ENCODE measurements at regions not wholly inside any gene's neighbourhood (a gene's known extent, or its start where the extent isn't known, plus 50 kb on each side); places are given as distances from the start of the nearest gene placed in this dataset.

DNA sequence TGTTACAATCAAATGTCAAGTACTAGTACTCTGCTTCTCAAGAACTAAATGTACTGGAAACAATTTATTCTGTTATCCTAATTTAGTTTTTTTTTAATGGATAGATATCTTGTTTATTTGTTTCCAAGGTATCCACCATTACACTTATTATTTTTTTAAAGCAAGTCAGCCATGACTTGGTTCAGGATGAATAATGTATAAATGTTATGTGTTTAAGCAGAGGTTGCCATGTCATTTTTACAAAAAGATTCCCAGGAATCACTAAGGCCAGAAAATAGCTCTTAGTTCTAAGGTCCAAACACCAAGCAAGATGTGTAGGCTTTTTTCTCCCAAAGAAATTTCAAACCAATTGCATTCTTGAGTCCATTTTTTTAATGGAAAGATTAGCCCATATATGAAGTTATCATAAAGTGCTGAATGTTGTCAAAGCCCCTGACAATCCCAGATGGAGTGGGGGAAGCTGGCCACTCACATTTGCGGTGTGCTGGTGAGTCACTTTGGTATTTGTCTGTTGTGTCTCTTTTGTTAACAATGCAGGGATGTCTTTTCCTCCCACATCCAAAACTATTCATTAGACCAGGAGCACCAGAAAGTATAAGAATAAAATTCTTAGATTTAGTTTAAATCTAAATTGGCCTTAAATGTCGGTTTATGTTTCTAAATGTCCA, 158.9 kb downstream of the COL6A3 start:
- no peaks in the 10 kb centered on the region for H3K79me2 ChIP-seq (ENCODE audit: insufficient read depth)
- H3K36me3 ChIP-seq (replicated peaks in 1 of 2; ENCODE audit: control insufficient read depth in 1 of 2, insufficient read depth in 2 of 2, low read length in 1 of 2): no peaks in the 10 kb centered on the region
- H3K9me2 ChIP-seq: no peaks in the 10 kb centered on the region
- H3F3A ChIP-seq (replicated peaks; ENCODE audit: insufficient read depth): peaks cover 35% of the 10 kb centered on the region
- 52% methylated on average over 2 of the region's 2 CpGs for WGBS (ENCODE audit: low lambda C conversion rate)
- peak overlapping the region; percentile 12; the same call in 1 of the 2 replicates for H3K4me2 ChIP-seq
- no peaks in the 10 kb centered on the region for H4K20me1 ChIP-seq (ENCODE audit: insufficient read depth)
- 0 out of 2 replicates have a peak overlapping the region, but pooled peaks have one; percentile 29 for H2AFZ ChIP-seq (ENCODE audit: low read depth)
- peak overlapping the region; percentile 57; the same call in 1 of the 2 replicates for H3K9ac ChIP-seq
- peaks cover 0 to 35% of the 10 kb centered on the region in 2 experiments for H3K4me1 ChIP-seq (ENCODE audit: control insufficient read depth in 1 of 2, insufficient read depth in 2 of 2, low read depth in 1 of 2, low read length in 1 of 2)
- ChIA-PET POLR2A (no interaction called here), CTCF (interaction anchor here (0.7 to 3.0 kb wide), 5 partner anchors 11 to 317 kb away, joined by 3 to 9 read pairs (median 4); no protein-coding TSS in a partner anchor)
- H3K27me3 ChIP-seq (ENCODE audit: insufficient read depth): no peaks in the 10 kb centered on the region
- H3K4me3 ChIP-seq (ENCODE audit: low read depth in 2 of 2, low read length in 1 of 2): no peak overlapping the region
- DNase-seq: no peak
- H3K9me3 ChIP-seq: no peaks in the 10 kb centered on the region
- H3K27ac ChIP-seq (ENCODE audit: low read depth in 2 of 2, low read length in 1 of 2): peak overlapping the region; percentile 76 to 95; a peak in 3 of 4 replicates
- TF ChIP-seq TEAD4 (IDR thresholded peaks at IDR 0.05; ENCODE audit: borderline replicate concordance, insufficient read depth) (peak; percentile 76; the same call in 1 of the 2 replicates), MXI1 (IDR thresholded peaks at IDR 0.05; ENCODE audit: low read depth, low read length) (no peak), RCOR1 (IDR thresholded peaks at IDR 0.05; ENCODE audit: low read length) (no peak), SMC3 (IDR thresholded peaks at IDR 0.05; ENCODE audit: low read depth, low read length) (no peak), ELF1 (IDR thresholded peaks at IDR 0.05) (no peak), EP300 (IDR thresholded peaks at IDR 0.05; ENCODE audit: borderline replicate concordance in 1 of 2, low read depth in 1 of 2, low read length in 1 of 2) (peak in 1 of 2 experiments; percentile 91; a peak in 2 of 4 replicates), FOXM1 (IDR thresholded peaks at IDR 0.05; ENCODE audit: low read depth) (no peak), NFIC (IDR thresholded peaks at IDR 0.05; ENCODE audit: borderline replicate concordance) (peak; percentile 60; the same call in 1 of the 2 replicates), MEF2A (IDR thresholded peaks at IDR 0.05; ENCODE audit: borderline replicate concordance, low read depth) (no peak), GATA2 (CRISPR knock-in tag; IDR thresholded peaks at IDR 0.05) (no peak), SIN3A (IDR thresholded peaks at IDR 0.05; ENCODE audit: borderline replicate concordance, low read depth, low read length) (no peak), FOXJ3 (CRISPR knock-in tag; IDR thresholded peaks at IDR 0.05) (no peak), YY1 (IDR thresholded peaks at IDR 0.05; ENCODE audit: low read depth) (no peak), POLR2AphosphoS5 (IDR thresholded peaks at IDR 0.05; ENCODE audit: low read depth, low read length) (peak; percentile 54; the same call in 1 of the 2 replicates), RFX5 (IDR thresholded peaks at IDR 0.05; ENCODE audit: low read length) (no peak), GABPA (IDR thresholded peaks at IDR 0.05; ENCODE audit: low read depth) (no peak), CHD2 (IDR thresholded peaks at IDR 0.05; ENCODE audit: low read length, partially characterized antibody) (no peak), NRF1 (IDR thresholded peaks at IDR 0.05; ENCODE audit: low read depth, low read length) (no peak), TAF1 (IDR thresholded peaks at IDR 0.05; ENCODE audit: borderline replicate concordance, low read depth, low read length) (no peak), EZH2phosphoT487 (IDR thresholded peaks at IDR 0.05; ENCODE audit: borderline replicate concordance, low read depth) (no peak), JUND (IDR thresholded peaks at IDR 0.05) (peak; percentile 90)
- TF ChIP-seq, protein P1, sequence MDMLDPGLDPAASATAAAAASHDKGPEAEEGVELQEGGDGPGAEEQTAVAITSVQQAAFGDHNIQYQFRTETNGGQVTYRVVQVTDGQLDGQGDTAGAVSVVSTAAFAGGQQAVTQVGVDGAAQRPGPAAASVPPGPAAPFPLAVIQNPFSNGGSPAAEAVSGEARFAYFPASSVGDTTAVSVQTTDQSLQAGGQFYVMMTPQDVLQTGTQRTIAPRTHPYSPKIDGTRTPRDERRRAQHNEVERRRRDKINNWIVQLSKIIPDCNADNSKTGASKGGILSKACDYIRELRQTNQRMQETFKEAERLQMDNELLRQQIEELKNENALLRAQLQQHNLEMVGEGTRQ (IDR thresholded peaks at IDR 0.05; ENCODE audit: borderline replicate concordance, low read depth, low read length): no peak
- TF ChIP-seq, protein P2, sequence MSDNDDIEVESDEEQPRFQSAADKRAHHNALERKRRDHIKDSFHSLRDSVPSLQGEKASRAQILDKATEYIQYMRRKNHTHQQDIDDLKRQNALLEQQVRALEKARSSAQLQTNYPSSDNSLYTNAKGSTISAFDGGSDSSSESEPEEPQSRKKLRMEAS (IDR thresholded peaks at IDR 0.05; ENCODE audit: low read depth): no peak
- TF ChIP-seq, protein P3, sequence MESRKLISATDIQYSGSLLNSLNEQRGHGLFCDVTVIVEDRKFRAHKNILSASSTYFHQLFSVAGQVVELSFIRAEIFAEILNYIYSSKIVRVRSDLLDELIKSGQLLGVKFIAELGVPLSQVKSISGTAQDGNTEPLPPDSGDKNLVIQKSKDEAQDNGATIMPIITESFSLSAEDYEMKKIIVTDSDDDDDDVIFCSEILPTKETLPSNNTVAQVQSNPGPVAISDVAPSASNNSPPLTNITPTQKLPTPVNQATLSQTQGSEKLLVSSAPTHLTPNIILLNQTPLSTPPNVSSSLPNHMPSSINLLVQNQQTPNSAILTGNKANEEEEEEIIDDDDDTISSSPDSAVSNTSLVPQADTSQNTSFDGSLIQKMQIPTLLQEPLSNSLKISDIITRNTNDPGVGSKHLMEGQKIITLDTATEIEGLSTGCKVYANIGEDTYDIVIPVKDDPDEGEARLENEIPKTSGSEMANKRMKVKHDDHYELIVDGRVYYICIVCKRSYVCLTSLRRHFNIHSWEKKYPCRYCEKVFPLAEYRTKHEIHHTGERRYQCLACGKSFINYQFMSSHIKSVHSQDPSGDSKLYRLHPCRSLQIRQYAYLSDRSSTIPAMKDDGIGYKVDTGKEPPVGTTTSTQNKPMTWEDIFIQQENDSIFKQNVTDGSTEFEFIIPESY (IDR thresholded peaks at IDR 0.05; ENCODE audit: borderline replicate concordance, low read depth): no peak
- TF ChIP-seq, protein P4, sequence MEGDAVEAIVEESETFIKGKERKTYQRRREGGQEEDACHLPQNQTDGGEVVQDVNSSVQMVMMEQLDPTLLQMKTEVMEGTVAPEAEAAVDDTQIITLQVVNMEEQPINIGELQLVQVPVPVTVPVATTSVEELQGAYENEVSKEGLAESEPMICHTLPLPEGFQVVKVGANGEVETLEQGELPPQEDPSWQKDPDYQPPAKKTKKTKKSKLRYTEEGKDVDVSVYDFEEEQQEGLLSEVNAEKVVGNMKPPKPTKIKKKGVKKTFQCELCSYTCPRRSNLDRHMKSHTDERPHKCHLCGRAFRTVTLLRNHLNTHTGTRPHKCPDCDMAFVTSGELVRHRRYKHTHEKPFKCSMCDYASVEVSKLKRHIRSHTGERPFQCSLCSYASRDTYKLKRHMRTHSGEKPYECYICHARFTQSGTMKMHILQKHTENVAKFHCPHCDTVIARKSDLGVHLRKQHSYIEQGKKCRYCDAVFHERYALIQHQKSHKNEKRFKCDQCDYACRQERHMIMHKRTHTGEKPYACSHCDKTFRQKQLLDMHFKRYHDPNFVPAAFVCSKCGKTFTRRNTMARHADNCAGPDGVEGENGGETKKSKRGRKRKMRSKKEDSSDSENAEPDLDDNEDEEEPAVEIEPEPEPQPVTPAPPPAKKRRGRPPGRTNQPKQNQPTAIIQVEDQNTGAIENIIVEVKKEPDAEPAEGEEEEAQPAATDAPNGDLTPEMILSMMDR (IDR thresholded peaks at IDR 0.05): no peak
- TF ChIP-seq, protein P5, sequence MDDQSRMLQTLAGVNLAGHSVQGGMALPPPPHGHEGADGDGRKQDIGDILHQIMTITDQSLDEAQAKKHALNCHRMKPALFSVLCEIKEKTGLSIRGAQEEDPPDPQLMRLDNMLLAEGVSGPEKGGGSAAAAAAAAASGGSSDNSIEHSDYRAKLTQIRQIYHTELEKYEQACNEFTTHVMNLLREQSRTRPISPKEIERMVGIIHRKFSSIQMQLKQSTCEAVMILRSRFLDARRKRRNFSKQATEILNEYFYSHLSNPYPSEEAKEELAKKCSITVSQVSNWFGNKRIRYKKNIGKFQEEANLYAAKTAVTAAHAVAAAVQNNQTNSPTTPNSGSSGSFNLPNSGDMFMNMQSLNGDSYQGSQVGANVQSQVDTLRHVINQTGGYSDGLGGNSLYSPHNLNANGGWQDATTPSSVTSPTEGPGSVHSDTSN (IDR thresholded peaks at IDR 0.05): peak; percentile 83
- TF ChIP-seq, protein P6, sequence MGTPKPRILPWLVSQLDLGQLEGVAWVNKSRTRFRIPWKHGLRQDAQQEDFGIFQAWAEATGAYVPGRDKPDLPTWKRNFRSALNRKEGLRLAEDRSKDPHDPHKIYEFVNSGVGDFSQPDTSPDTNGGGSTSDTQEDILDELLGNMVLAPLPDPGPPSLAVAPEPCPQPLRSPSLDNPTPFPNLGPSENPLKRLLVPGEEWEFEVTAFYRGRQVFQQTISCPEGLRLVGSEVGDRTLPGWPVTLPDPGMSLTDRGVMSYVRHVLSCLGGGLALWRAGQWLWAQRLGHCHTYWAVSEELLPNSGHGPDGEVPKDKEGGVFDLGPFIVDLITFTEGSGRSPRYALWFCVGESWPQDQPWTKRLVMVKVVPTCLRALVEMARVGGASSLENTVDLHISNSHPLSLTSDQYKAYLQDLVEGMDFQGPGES (IDR thresholded peaks at IDR 0.05; ENCODE audit: low read depth, low read length): no peak
